HepG2 (cell line): ENCODE measurements at regions not wholly inside any gene's neighbourhood (a gene's known extent, or its start where the extent isn't known, plus 50 kb on each side); places are given as distances from the start of the nearest gene placed in this dataset.
"Not testable (repeated sequence)": the region's sequence is repeated elsewhere in the genome, so short reads cannot be mapped to it uniquely, and the experiment has no call there.

Source experiments
- ATAC-seq: fragments of 200-7000 bp; cut with Tn5 transposase; 3 replicates; pipeline ENCODE4 v1.9.1; 2020; ENCODE audit warnings: mild to moderate bottlenecking, moderate library complexity
- BruUV-seq: library from RNA; stranded (reverse); fragments of 400-500 nt; replicated peaks from 2 replicates; lab custom pipeline; 2021; lab: Mats Ljungman, UMichigan
- CTCF ChIA-PET: fragments of 300-600 bp; formaldehyde crosslinking; extraction: SDS; loops from one replicate; lab custom pipeline; 2021; ENCODE audit warnings: low total read pairs, inconsistent platforms, low intra/inter-chr PET ratio; lab: Yijun Ruan, JAX
- POLR2A ChIA-PET: fragments of 350-600 bp; sonication (Branson Sonifier 250); formaldehyde crosslinking; loops from one replicate; lab custom pipeline; 2020; ENCODE audit warnings: antibody characterized with exemption, inconsistent platforms; lab: Yijun Ruan, JAX
- DNase-seq: peaks from one replicate; pipeline ENCODE4 v3.0.0-alpha.2; 2015; ENCODE audit warnings: low spot score
- FAIRE-seq: peaks from 3 replicates; lab custom pipeline; 2011; peaks lifted over from hg19 to GRCh38; lab: Jason Lieb, UNC
- H2AFZ ChIP-seq: one replicate; pipeline ENCODE4 v1.6.1; 2011; ENCODE audit warnings: low read length, inconsistent platforms
- H3K27ac ChIP-seq: fragments of 300-600 bp; 3 replicates; pipeline ENCODE4 v1.8.0; 2011; ENCODE audit warnings: mixed run types, mild to moderate bottlenecking, mixed read lengths, low read length, inconsistent platforms; ENCODE audit not compliant: insufficient read depth; ENCODE audit errors: extremely low read length
- H3K27me3 ChIP-seq, 2 experiments: fragments of 200-600 bp in 1 of 2; 2 replicates in 1 of 2; 3 replicates in 1 of 2; pipeline versions ENCODE4 v1.6.0 to v1.8.0; 2011; ENCODE audit warnings: low read length in 2 of 2, mild to moderate bottlenecking in 2 of 2, moderate library complexity in 2 of 2, inconsistent platforms in 1 of 2; ENCODE audit not compliant: insufficient read depth in 2 of 2, control insufficient read depth in 1 of 2
- H3K36me3 ChIP-seq, 2 experiments: fragments of 200-600 bp in 1 of 2; replicated peaks in 1 of 2; 2 replicates in 1 of 2; 3 replicates in 1 of 2; pipeline versions ENCODE4 v1.5.1 to v1.8.0; 2011; ENCODE audit warnings: low read length in 2 of 2, inconsistent platforms in 1 of 2; ENCODE audit not compliant: insufficient read depth in 2 of 2, control insufficient read depth in 1 of 2
- H3K4me1 ChIP-seq: 2 replicates; pipeline ENCODE4 v1.5.1; 2012; ENCODE audit warnings: low read length, inconsistent platforms; ENCODE audit not compliant: insufficient read depth
- H3K4me2 ChIP-seq: 2 replicates; pipeline ENCODE4 v1.6.0; 2011; ENCODE audit warnings: low read depth, low read length, inconsistent platforms
- H3K4me3 ChIP-seq, 3 experiments: fragments of 200-600 bp in 1 of 3; sonication (generic), shearing (Covaris generic) in 1 of 3; replicated peaks in 1 of 3; 2 replicates each; pipeline ENCODE4 v1.5.1; 2011 to 2016; ENCODE audit warnings: low read length in 3 of 3, inconsistent platforms in 2 of 3, low read depth in 2 of 3, mild to moderate bottlenecking in 2 of 3, control low read depth in 1 of 3, mixed read lengths in 1 of 3; ENCODE audit not compliant: insufficient read depth in 1 of 3
- H3K79me2 ChIP-seq: one replicate; pipeline ENCODE4 v1.6.1; 2011; ENCODE audit warnings: low read length, inconsistent platforms; ENCODE audit not compliant: insufficient read depth
- H3K9ac ChIP-seq: 2 replicates; pipeline ENCODE4 v1.6.0; 2011; ENCODE audit warnings: mild to moderate bottlenecking, low read depth, low read length, inconsistent platforms; ENCODE audit not compliant: insufficient read depth
- H3K9me3 ChIP-seq: 2 replicates; pipeline ENCODE4 v1.5.1; 2012; ENCODE audit warnings: mild to moderate bottlenecking, low read length
- H4K20me1 ChIP-seq: 2 replicates; pipeline ENCODE4 v1.6.0; 2011; ENCODE audit warnings: inconsistent platforms, mild to moderate bottlenecking, low read length, moderate library complexity; ENCODE audit not compliant: insufficient read depth
- WGBS: methylation state at CpG from one replicate; pipeline ENCODE4 v1.1.6; 2017; ENCODE audit warnings: low lambda C conversion rate; 5-methylcytosine and 5-hydroxymethylcytosine counted together
- in situ Hi-C: cut with HindIII; loops from 2 replicates; pipeline ENCODE4 v1.10.0; 2017; ENCODE audit warnings: low pct_unique_long_range_greater_than_20kb; ENCODE audit not compliant: extremely low pct_ligation_motif_present
- intact Hi-C: fragments of 100-400 bp; cut with micrococcal nuclease; formaldehyde crosslinking; loops from one replicate; pipeline ENCODE4 v1.10.0; 2022; ENCODE audit not compliant: unreplicated experiment
- TF ChIP-seq, protein P1 (sequence below): sonication (generic); formaldehyde crosslinking; IDR thresholded peaks from 2 replicates; pipeline ENCODE4 v1.5.0; 2020; ENCODE audit warnings: mild to moderate bottlenecking, missing genetic modification reagents, moderate library complexity

DNA sequence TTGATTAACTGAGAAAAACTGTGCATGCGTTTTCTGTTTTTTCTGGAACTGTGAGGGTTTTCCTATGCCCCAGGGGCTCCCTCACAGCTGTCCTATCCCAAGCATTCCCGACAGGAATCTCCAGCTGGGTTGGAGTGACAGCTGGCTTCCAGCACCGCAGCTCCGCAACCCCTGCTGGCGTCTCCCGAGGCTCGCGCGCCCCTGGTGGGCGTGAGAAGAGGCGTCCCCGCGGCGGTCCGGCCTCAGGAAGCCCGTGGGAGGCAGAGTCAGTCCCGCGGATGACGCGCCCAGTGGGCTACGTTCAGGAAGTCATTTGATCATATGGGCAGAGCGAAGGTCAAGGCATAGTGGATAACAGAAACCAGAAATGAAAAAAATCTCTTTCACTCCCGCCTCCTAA lies 821.9 kb downstream of the SPATA31A1 start:
- H3K4me3 ChIP-seq: not testable (repeated sequence)
- TF ChIP-seq, protein P1, sequence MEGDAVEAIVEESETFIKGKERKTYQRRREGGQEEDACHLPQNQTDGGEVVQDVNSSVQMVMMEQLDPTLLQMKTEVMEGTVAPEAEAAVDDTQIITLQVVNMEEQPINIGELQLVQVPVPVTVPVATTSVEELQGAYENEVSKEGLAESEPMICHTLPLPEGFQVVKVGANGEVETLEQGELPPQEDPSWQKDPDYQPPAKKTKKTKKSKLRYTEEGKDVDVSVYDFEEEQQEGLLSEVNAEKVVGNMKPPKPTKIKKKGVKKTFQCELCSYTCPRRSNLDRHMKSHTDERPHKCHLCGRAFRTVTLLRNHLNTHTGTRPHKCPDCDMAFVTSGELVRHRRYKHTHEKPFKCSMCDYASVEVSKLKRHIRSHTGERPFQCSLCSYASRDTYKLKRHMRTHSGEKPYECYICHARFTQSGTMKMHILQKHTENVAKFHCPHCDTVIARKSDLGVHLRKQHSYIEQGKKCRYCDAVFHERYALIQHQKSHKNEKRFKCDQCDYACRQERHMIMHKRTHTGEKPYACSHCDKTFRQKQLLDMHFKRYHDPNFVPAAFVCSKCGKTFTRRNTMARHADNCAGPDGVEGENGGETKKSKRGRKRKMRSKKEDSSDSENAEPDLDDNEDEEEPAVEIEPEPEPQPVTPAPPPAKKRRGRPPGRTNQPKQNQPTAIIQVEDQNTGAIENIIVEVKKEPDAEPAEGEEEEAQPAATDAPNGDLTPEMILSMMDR (CRISPR knock-in tag): peak; percentile 36; the same call in 1 of the 2 replicates
- TF ChIP-seq, all 625 proteins: peak for 1; not testable (repeated sequence) for 624
- H2AFZ ChIP-seq, H3K79me2 ChIP-seq, POLR2A ChIA-PET, in situ Hi-C loops, BruUV-seq, intact Hi-C loops, H3K27me3 ChIP-seq, H3K9ac ChIP-seq, H3K27ac ChIP-seq, H3K36me3 ChIP-seq, CTCF ChIA-PET, H3K4me2 ChIP-seq, FAIRE-seq, H4K20me1 ChIP-seq, H3K9me3 ChIP-seq, H3K4me1 ChIP-seq: not testable (repeated sequence)
- 16% methylated on average over 7 of the region's 23 CpGs for WGBS
- DNase-seq: peak; percentile 11
- ATAC-seq: peak; percentile 100

DNA sequence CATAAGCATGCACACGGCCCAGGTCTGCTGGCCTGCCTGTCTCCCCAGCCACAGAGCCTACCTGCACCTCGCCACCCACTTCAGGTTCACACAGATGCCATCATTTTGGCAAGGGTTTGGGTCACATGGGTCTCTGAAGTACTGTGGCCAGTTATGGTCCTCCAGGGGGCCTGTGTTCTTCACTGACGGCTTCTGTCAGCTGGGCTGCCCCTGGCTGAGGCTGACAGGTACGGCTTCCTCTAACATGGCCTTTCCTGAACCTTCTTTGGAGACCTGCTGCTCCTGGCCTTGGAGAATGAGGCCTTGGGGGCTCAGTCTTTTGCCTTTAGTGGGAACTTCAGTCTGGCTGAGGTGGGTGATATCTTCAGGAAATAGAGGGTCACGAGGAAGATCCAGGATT lies 835.9 kb downstream of the SPATA31A1 start:
- in situ Hi-C loops, H3K4me1 ChIP-seq, CTCF ChIA-PET, H3K79me2 ChIP-seq, H3K4me2 ChIP-seq, BruUV-seq, H3K4me3 ChIP-seq, H2AFZ ChIP-seq, FAIRE-seq, H3K9ac ChIP-seq, DNase-seq, H3K27me3 ChIP-seq, H3K9me3 ChIP-seq, H3K36me3 ChIP-seq, H3K27ac ChIP-seq, intact Hi-C loops, H4K20me1 ChIP-seq, POLR2A ChIA-PET: not testable (repeated sequence)
- ATAC-seq: peak; percentile 63; the same call in 2 of the 3 replicates
- WGBS: 15% methylated on average over 2 of the region's 5 CpGs
